IMR-90 (cell line): ENCODE measurements at regions not wholly inside any gene's neighbourhood (a gene's known extent, or its start where the extent isn't known, plus 50 kb on each side); places are given as distances from the start of the nearest gene placed in this dataset.

Source experiments
- ATAC-seq: fragments of 200-7000 bp; cut with Tn5 transposase; 2 replicates; pipeline ENCODE4 v1.9.1; 2020; ENCODE audit warnings: low read depth, mild to moderate bottlenecking, moderate library complexity
- BruUV-seq: library from RNA; stranded (reverse); fragments of 400-500 nt; replicated peaks from 2 replicates; lab custom pipeline; 2021; lab: Mats Ljungman, UMichigan
- CTCF ChIA-PET: fragments of 300-600 bp; formaldehyde crosslinking; extraction: SDS; loops from one replicate; lab custom pipeline; 2021; ENCODE audit warnings: antibody characterized with exemption; lab: Yijun Ruan, JAX
- POLR2A ChIA-PET: fragments of 300-600 bp; sonication (Branson Sonifier 250); formaldehyde crosslinking; loops from one replicate; lab custom pipeline; 2022; ENCODE audit warnings: antibody characterized with exemption; ENCODE audit not compliant: unreplicated experiment; lab: Charles Lee
- DNase-seq: peaks from one replicate; pipeline ENCODE4 v3.0.0; 2013
- H2AFZ ChIP-seq: replicated peaks from 2 replicates; pipeline ENCODE3; 2013; ENCODE audit warnings: low read length, mild to moderate bottlenecking; ENCODE audit not compliant: poor library complexity
- H2AK5ac ChIP-seq: 2 replicates; pipeline ENCODE4 v1.6.1; 2013; ENCODE audit warnings: low read depth, low read length, inconsistent platforms
- H2AK9ac ChIP-seq: replicated peaks from 2 replicates; pipeline ENCODE3; 2013; ENCODE audit warnings: mild to moderate bottlenecking, low read depth, low read length, moderate library complexity; ENCODE audit not compliant: poor library complexity
- H2BK120ac ChIP-seq: 2 replicates; pipeline ENCODE4 v1.6.1; 2013; ENCODE audit warnings: low read depth, low read length, inconsistent platforms
- H2BK15ac ChIP-seq: 3 replicates; pipeline ENCODE4 v1.6.1; 2013; ENCODE audit warnings: low read depth, low read length, inconsistent platforms
- H2BK20ac ChIP-seq: 2 replicates; pipeline ENCODE4 v1.6.1; 2013; ENCODE audit warnings: low read depth, mild to moderate bottlenecking, inconsistent platforms, low read length, moderate library complexity
- H2BK5ac ChIP-seq: 2 replicates; pipeline ENCODE4 v1.6.1; 2013; ENCODE audit warnings: mild to moderate bottlenecking, low read depth, low read length, inconsistent platforms; ENCODE audit not compliant: poor library complexity, severe bottlenecking
- H3K14ac ChIP-seq: replicated peaks from 2 replicates; pipeline ENCODE4 v1.6.1; 2013; ENCODE audit warnings: low read depth, low read length, inconsistent platforms
- H3K18ac ChIP-seq: 2 replicates; pipeline ENCODE4 v1.6.1; 2013; ENCODE audit warnings: low read depth, low read length, control low read depth
- H3K23ac ChIP-seq: 2 replicates; pipeline ENCODE4 v1.6.1; 2013; ENCODE audit warnings: low read depth, low read length, inconsistent platforms
- H3K27ac ChIP-seq: 2 replicates; pipeline ENCODE4 v1.5.1; 2013; ENCODE audit warnings: mild to moderate bottlenecking, control low read depth, low read length; ENCODE audit not compliant: insufficient read depth
- H3K27me3 ChIP-seq: 2 replicates; pipeline ENCODE4 v1.6.1; 2013; ENCODE audit warnings: low read length; ENCODE audit not compliant: control insufficient read depth, insufficient read depth
- H3K36me3 ChIP-seq: 2 replicates; pipeline ENCODE4 v1.6.1; 2013; ENCODE audit warnings: low read length, mixed read lengths; ENCODE audit not compliant: control insufficient read depth, insufficient read depth
- H3K4ac ChIP-seq: 2 replicates; pipeline ENCODE4 v1.6.1; 2013; ENCODE audit warnings: low read depth, low read length, inconsistent platforms
- H3K4me1 ChIP-seq: 2 replicates; pipeline ENCODE4 v1.6.1; 2013; ENCODE audit warnings: low read length, mixed read lengths; ENCODE audit not compliant: control insufficient read depth, insufficient read depth
- H3K4me2 ChIP-seq: 2 replicates; pipeline ENCODE4 v1.6.1; 2013; ENCODE audit warnings: low read depth, mild to moderate bottlenecking, control low read depth, low read length, moderate library complexity
- H3K4me3 ChIP-seq: 2 replicates; pipeline ENCODE4 v1.5.1; 2013; ENCODE audit warnings: low read depth, mild to moderate bottlenecking, control low read depth, low read length, moderate library complexity; ENCODE audit not compliant: insufficient read depth
- H3K56ac ChIP-seq: 2 replicates; pipeline ENCODE4 v1.6.1; 2013; ENCODE audit warnings: low read length, inconsistent platforms; ENCODE audit not compliant: insufficient read depth; ENCODE audit errors: extremely low read depth
- H3K79me1 ChIP-seq, 2 experiments: 2 replicates each; pipeline ENCODE4 v1.6.1; 2013; ENCODE audit warnings: low read length in 2 of 2, inconsistent platforms in 1 of 2, low read depth in 1 of 2
- H3K9ac ChIP-seq: 2 replicates; pipeline ENCODE4 v1.6.1; 2013; ENCODE audit warnings: low read depth, low read length, control low read depth
- H3K9me1 ChIP-seq: 2 replicates; pipeline ENCODE4 v1.6.1; 2013; ENCODE audit warnings: low read length, inconsistent platforms; ENCODE audit not compliant: insufficient read depth
- H3K9me3 ChIP-seq: 2 replicates; pipeline ENCODE4 v1.6.1; 2013; ENCODE audit warnings: low read length; ENCODE audit not compliant: control insufficient read depth, insufficient read depth
- H4K20me1 ChIP-seq: 2 replicates; pipeline ENCODE4 v1.6.1; 2013; ENCODE audit warnings: low read length, inconsistent platforms; ENCODE audit not compliant: insufficient read depth
- H4K5ac ChIP-seq: 2 replicates; pipeline ENCODE4 v1.6.1; 2013; ENCODE audit warnings: mild to moderate bottlenecking, low read depth, low read length, control low read depth
- H4K8ac ChIP-seq, 2 experiments: 2 replicates each; pipeline ENCODE4 v1.6.1; 2013; ENCODE audit warnings: low read depth in 2 of 2, low read length in 2 of 2, control low read depth in 1 of 2, inconsistent platforms in 1 of 2
- H4K91ac ChIP-seq: 2 replicates; pipeline ENCODE4 v1.6.1; 2013; ENCODE audit warnings: low read depth, low read length, inconsistent platforms; ENCODE audit not compliant: insufficient read depth
- BHLHE40 ChIP-seq: fragments of 150-350 bp; IDR thresholded peaks from 2 replicates; pipeline ENCODE4 v1.6.1; 2016; ENCODE audit warnings: mild to moderate bottlenecking, low read depth, low read length
- CEBPB ChIP-seq: IDR thresholded peaks from 2 replicates; pipeline ENCODE4 v1.6.1; 2012; ENCODE audit warnings: low read depth, low read length, improper control_type of control experiment
- CHD1 ChIP-seq: IDR thresholded peaks from 2 replicates; pipeline ENCODE4 v1.6.1; 2012; ENCODE audit warnings: low read depth, low read length, improper control_type of control experiment
- CTCF ChIP-seq: conservative IDR thresholded peaks from 2 replicates; pipeline ENCODE4 v1.5.1; 2012; ENCODE audit warnings: mild to moderate bottlenecking, low read depth, low read length, improper control_type of control experiment
- ELK1 ChIP-seq: fragments of 150-350 bp; IDR thresholded peaks from 2 replicates; pipeline ENCODE4 v1.6.1; 2016; ENCODE audit warnings: low read depth, mild to moderate bottlenecking, low read length, moderate library complexity, borderline replicate concordance
- FOS ChIP-seq: fragments of 150-350 bp; IDR thresholded peaks from 2 replicates; pipeline ENCODE4 v1.6.1; 2016; ENCODE audit warnings: low read depth, low read length
- MAFK ChIP-seq: IDR thresholded peaks from 2 replicates; pipeline ENCODE4 v1.6.1; 2012; ENCODE audit warnings: low read depth, low read length, improper control_type of control experiment
- MAZ ChIP-seq: IDR thresholded peaks from 2 replicates; pipeline ENCODE4 v1.6.1; 2012; ENCODE audit warnings: low read depth, mild to moderate bottlenecking, low read length, improper control_type of control experiment, moderate library complexity, borderline replicate concordance
- MXI1 ChIP-seq: IDR thresholded peaks from 2 replicates; pipeline ENCODE4 v1.6.1; 2012; ENCODE audit warnings: low read depth, mild to moderate bottlenecking, low read length, moderate library complexity, borderline replicate concordance
- NFE2L2 ChIP-seq: fragments of 150-350 bp; IDR thresholded peaks from 2 replicates; pipeline ENCODE4 v1.6.1; 2016; ENCODE audit warnings: low read depth, mild to moderate bottlenecking, low read length
- POLR2A ChIP-seq: IDR thresholded peaks from 2 replicates; pipeline ENCODE4 v1.6.1; 2012; ENCODE audit warnings: mild to moderate bottlenecking, low read depth, low read length
- RAD21 ChIP-seq: IDR thresholded peaks from 2 replicates; pipeline ENCODE4 v1.6.1; 2012; ENCODE audit warnings: low read length, improper control_type of control experiment
- RCOR1 ChIP-seq: IDR thresholded peaks from 2 replicates; pipeline ENCODE4 v1.6.1; 2012; ENCODE audit warnings: mild to moderate bottlenecking, low read length, improper control_type of control experiment; ENCODE audit not compliant: insufficient replicate concordance
- RFX5 ChIP-seq: IDR thresholded peaks from 2 replicates; pipeline ENCODE4 v1.8.0; 2012; ENCODE audit warnings: low read depth, mild to moderate bottlenecking, low read length, moderate library complexity
- SMC3 ChIP-seq: fragments of 150-350 bp; IDR thresholded peaks from 2 replicates; pipeline ENCODE4 v1.6.1; 2016; ENCODE audit warnings: low read depth, mild to moderate bottlenecking, antibody characterized with exemption, low read length, moderate library complexity
- USF2 ChIP-seq: fragments of 150-350 bp; IDR thresholded peaks from 2 replicates; pipeline ENCODE4 v1.6.1; 2017; ENCODE audit warnings: mild to moderate bottlenecking, antibody characterized with exemption, low read length, low read depth
- WGBS, 2 experiments: methylation state at CpG; one replicate each; pipeline versions ENCODE4 v1.1.5 to v1.1.7; 2013; ENCODE audit warnings: missing lambda C conversion rate in 2 of 2; ENCODE audit not compliant: insufficient read length in 1 of 2; ENCODE audit errors: extremely low coverage in 2 of 2; 5-methylcytosine and 5-hydroxymethylcytosine counted together
- dilution Hi-C: fragments of 300-500 bp; cut with HindIII; formaldehyde crosslinking; loops from one replicate; pipeline ENCODE4 v1.14.3; 2018; ENCODE audit warnings: low sequenced_read_pairs; ENCODE audit not compliant: unreplicated experiment
- in situ Hi-C: fragments of 300-500 bp; cut with MboI; formaldehyde crosslinking; loops from 3 replicates; pipeline ENCODE4 v1.14.3; 2019; ENCODE audit warnings: low sequenced_read_pairs, inconsistent platforms, mixed read lengths
- intact Hi-C: fragments of 100-400 bp; cut with micrococcal nuclease; formaldehyde crosslinking; loops from 2 replicates; pipeline ENCODE4 v1.10.0; 2022

DNA sequence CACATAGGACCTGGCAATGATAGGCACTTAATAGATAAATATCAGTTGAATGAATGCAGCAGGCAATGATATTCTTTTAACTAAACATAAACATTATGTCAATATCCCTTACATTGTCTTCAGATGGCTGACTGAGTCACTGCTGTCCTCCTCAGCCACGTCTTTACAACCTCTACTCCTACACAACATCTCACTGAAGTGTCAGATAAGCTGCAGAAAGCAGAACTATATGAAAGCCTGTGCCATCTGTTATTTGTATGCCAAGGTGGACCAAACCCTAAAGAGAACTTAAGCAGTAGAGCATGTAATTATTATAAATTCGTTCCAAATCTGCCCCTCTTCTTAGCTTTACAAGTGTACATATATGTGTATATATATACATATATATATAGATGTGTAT is 271.2 kb downstream of the RASEF start:
- no peak overlapping the region for H3K4me3 ChIP-seq
- no peak overlapping the region for H3K4me2 ChIP-seq
- no peak overlapping the region for H2BK15ac ChIP-seq
- in situ Hi-C loops (no loop called here), dilution Hi-C loops (no loop called here), intact Hi-C loops (no loop called here)
- no CpG with 5 or more reads among the region's 2 CpGs for WGBS, 2 experiments
- H3K56ac ChIP-seq: no peak overlapping the region
- no peak overlapping the region for H3K23ac ChIP-seq
- ATAC-seq: no peak
- no peak overlapping the region for H2AK9ac ChIP-seq
- no peak overlapping the region for H3K14ac ChIP-seq
- H4K5ac ChIP-seq: no peak overlapping the region
- H2AFZ ChIP-seq: no peak overlapping the region
- no peaks in the 10 kb centered on the region for H4K20me1 ChIP-seq
- no peak overlapping the region for H2BK20ac ChIP-seq
- H4K8ac ChIP-seq: no peak overlapping the region
- no peaks in the 10 kb centered on the region for H3K79me1 ChIP-seq
- H3K4me1 ChIP-seq: no peaks in the 10 kb centered on the region
- no peak overlapping the region for H3K9ac ChIP-seq
- no peak for TF ChIP-seq MAFK
- no peak for TF ChIP-seq RCOR1
- TF ChIP-seq MXI1: no peak
- no peak for TF ChIP-seq ELK1
- TF ChIP-seq CTCF: no peak
- TF ChIP-seq POLR2A: no peak
- TF ChIP-seq SMC3: no peak
- no peak for TF ChIP-seq USF2
- no peak for TF ChIP-seq CHD1
- TF ChIP-seq FOS: no peak
- TF ChIP-seq RFX5: no peak
- no peak for TF ChIP-seq CEBPB
- no peak for TF ChIP-seq RAD21
- TF ChIP-seq NFE2L2: no peak
- TF ChIP-seq MAZ: no peak
- TF ChIP-seq BHLHE40: no peak
- H3K9me1 ChIP-seq: no peaks in the 10 kb centered on the region
- no peaks in the 10 kb centered on the region for H3K27me3 ChIP-seq
- CTCF ChIA-PET: interaction anchor here (0.8 kb wide), 1 partner anchor 10 kb away, joined by 4 read pairs; no protein-coding TSS in a partner anchor
- no peak overlapping the region for H3K18ac ChIP-seq
- DNase-seq: no peak
- H3K36me3 ChIP-seq: no peaks in the 10 kb centered on the region
- no peak overlapping the region for H2AK5ac ChIP-seq
- H4K91ac ChIP-seq: no peak overlapping the region
- H3K4ac ChIP-seq: no peak overlapping the region
- no peak overlapping the region for H2BK120ac ChIP-seq
- no peaks in the 10 kb centered on the region for H3K9me3 ChIP-seq
- no peak overlapping the region for H3K27ac ChIP-seq
- no peak overlapping the region for H2BK5ac ChIP-seq
- POLR2A ChIA-PET: no interaction called here
- no TSS peak for BruUV-seq
